ENCODE measurements at regions not wholly inside any gene's neighbourhood (a gene's known extent, or its start where the extent isn't known, plus 50 kb on each side); places are given as distances from the start of the nearest gene placed in this dataset.
"Not testable (repeated sequence)": the region's sequence is repeated elsewhere in the genome, so short reads cannot be mapped to it uniquely, and the experiment has no call there.

GRCh38 chr2:107721178-107721577 lies 105.5 kb upstream of the RGPD4 start:
- Histone ChIP-seq H3K27ac (ENCODE audit: low read depth) (no peak overlapping the region), H3K4me3 (ENCODE audit: low read depth, low read length) (no peak overlapping the region), H3K4me1 (ENCODE audit: insufficient read depth) (no peaks in the 10 kb centered on the region), H3K36me3 (ENCODE audit: insufficient read depth) (no peaks in the 10 kb centered on the region)
- WGBS: 76% methylated on average over 3 of the region's 3 CpGs
- no peak for DNase-seq (ENCODE audit: extremely low spot score)

- Histone ChIP-seq H3K36me3 (ENCODE audit: insufficient read depth) (no peaks in the 10 kb centered on the region), H3K4me1 (ENCODE audit: insufficient read depth) (no peaks in the 10 kb centered on the region), H3K4me3 (ENCODE audit: low read depth, low read length) (no peak overlapping the region), H3K27ac (ENCODE audit: low read depth) (no peak overlapping the region)
- WGBS: 67% methylated on average over 2 of the region's 2 CpGs
- DNase-seq (ENCODE audit: extremely low spot score): no peak
These were observed 105.1 kb upstream of the RGPD4 start for GRCh38 chr2:107721586-107721985.

GRCh38 chr2:107725824-107726223 lies 100.9 kb upstream of the RGPD4 start:
- not testable (repeated sequence) for H3K4me1 ChIP-seq (ENCODE audit: insufficient read depth); DNase-seq (ENCODE audit: extremely low spot score); H3K27ac ChIP-seq (ENCODE audit: low read depth); H3K36me3 ChIP-seq (ENCODE audit: insufficient read depth); H3K4me3 ChIP-seq (ENCODE audit: low read depth, low read length)
- WGBS: 97% methylated on average over 1 of the region's 1 CpG

- H3K4me1 ChIP-seq (ENCODE audit: insufficient read depth): no peaks in the 10 kb centered on the region
- no peak overlapping the region for H3K4me3 ChIP-seq (ENCODE audit: low read depth, low read length)
- H3K36me3 ChIP-seq (ENCODE audit: insufficient read depth): no peaks in the 10 kb centered on the region
- no peak overlapping the region for H3K27ac ChIP-seq (ENCODE audit: low read depth)
- DNase-seq (ENCODE audit: extremely low spot score): no peak
These were observed 99.4 kb upstream of the RGPD4 start for GRCh38 chr2:107727318-107727717.

- 68% methylated on average over 5 of the region's 5 CpGs for WGBS
- H3K4me1 ChIP-seq (ENCODE audit: insufficient read depth): no peaks in the 10 kb centered on the region
- H3K36me3 ChIP-seq (ENCODE audit: insufficient read depth): no peaks in the 10 kb centered on the region
- no peak for DNase-seq (ENCODE audit: extremely low spot score)
- no peak overlapping the region for H3K4me3 ChIP-seq (ENCODE audit: low read depth, low read length)
- no peak overlapping the region for H3K27ac ChIP-seq (ENCODE audit: low read depth)
These were observed 98.1 kb upstream of the RGPD4 start for GRCh38 chr2:107728586-107728985.

- no peak for DNase-seq (ENCODE audit: extremely low spot score)
- Histone ChIP-seq H3K36me3 (ENCODE audit: insufficient read depth) (no peaks in the 10 kb centered on the region), H3K4me1 (ENCODE audit: insufficient read depth) (no peaks in the 10 kb centered on the region), H3K4me3 (ENCODE audit: low read depth, low read length) (no peak overlapping the region), H3K27ac (ENCODE audit: low read depth) (no peak overlapping the region)
- 63% methylated on average over 3 of the region's 3 CpGs for WGBS
These were observed 97.3 kb upstream of the RGPD4 start for GRCh38 chr2:107729440-107729839.

GRCh38 chr2:107730898-107731297 lies 95.8 kb upstream of the RGPD4 start:
- H3K4me1 ChIP-seq (ENCODE audit: insufficient read depth): no peaks in the 10 kb centered on the region
- no peaks in the 10 kb centered on the region for H3K36me3 ChIP-seq (ENCODE audit: insufficient read depth)
- WGBS: 58% methylated on average over 2 of the region's 2 CpGs
- no peak for DNase-seq (ENCODE audit: extremely low spot score)
- H3K4me3 ChIP-seq (ENCODE audit: low read depth, low read length): no peak overlapping the region
- no peak overlapping the region for H3K27ac ChIP-seq (ENCODE audit: low read depth)

GRCh38 chr2:107731435-107731834 lies 95.3 kb upstream of the RGPD4 start:
- Histone ChIP-seq H3K27ac (ENCODE audit: low read depth) (no peak overlapping the region), H3K4me1 (ENCODE audit: insufficient read depth) (no peaks in the 10 kb centered on the region), H3K36me3 (ENCODE audit: insufficient read depth) (no peaks in the 10 kb centered on the region), H3K4me3 (ENCODE audit: low read depth, low read length) (no peak overlapping the region)
- no peak for DNase-seq (ENCODE audit: extremely low spot score)

- no peak overlapping the region for H3K27ac ChIP-seq (ENCODE audit: low read depth)
- WGBS: 82% methylated on average over 2 of the region's 2 CpGs
- DNase-seq (ENCODE audit: extremely low spot score): no peak
- no peaks in the 10 kb centered on the region for H3K4me1 ChIP-seq (ENCODE audit: insufficient read depth)
- no peak overlapping the region for H3K4me3 ChIP-seq (ENCODE audit: low read depth, low read length)
- no peaks in the 10 kb centered on the region for H3K36me3 ChIP-seq (ENCODE audit: insufficient read depth)
These were observed 91.5 kb upstream of the RGPD4 start for GRCh38 chr2:107735201-107735600.

- no peak overlapping the region for H3K27ac ChIP-seq (ENCODE audit: low read depth)
- no peak for DNase-seq (ENCODE audit: extremely low spot score)
- H3K4me1 ChIP-seq (ENCODE audit: insufficient read depth): no peaks in the 10 kb centered on the region
- no peak overlapping the region for H3K4me3 ChIP-seq (ENCODE audit: low read depth, low read length)
- H3K36me3 ChIP-seq (ENCODE audit: insufficient read depth): no peaks in the 10 kb centered on the region
These were observed 88.9 kb upstream of the RGPD4 start for GRCh38 chr2:107737756-107738155.

- Histone ChIP-seq H3K4me3 (ENCODE audit: low read depth, low read length) (no peak overlapping the region), H3K4me1 (ENCODE audit: insufficient read depth) (no peaks in the 10 kb centered on the region), H3K27ac (ENCODE audit: low read depth) (no peak overlapping the region), H3K36me3 (ENCODE audit: insufficient read depth) (no peaks in the 10 kb centered on the region)
- DNase-seq (ENCODE audit: extremely low spot score): peak; percentile 2
- 43% methylated on average over 4 of the region's 4 CpGs for WGBS
These were observed 88.4 kb upstream of the RGPD4 start for GRCh38 chr2:107738266-107738665.

- Histone ChIP-seq H3K36me3 (ENCODE audit: insufficient read depth) (no peaks in the 10 kb centered on the region), H3K4me1 (ENCODE audit: insufficient read depth) (no peaks in the 10 kb centered on the region), H3K4me3 (ENCODE audit: low read depth, low read length) (no peak overlapping the region), H3K27ac (ENCODE audit: low read depth) (no peak overlapping the region)
- DNase-seq (ENCODE audit: extremely low spot score): no peak
- WGBS: 71% methylated on average over 2 of the region's 2 CpGs
These were observed 86.4 kb upstream of the RGPD4 start for GRCh38 chr2:107740300-107740699.

- 93% methylated on average over 5 of the region's 5 CpGs for WGBS
- H3K4me3 ChIP-seq (ENCODE audit: low read depth, low read length): no peak overlapping the region
- no peak overlapping the region for H3K27ac ChIP-seq (ENCODE audit: low read depth)
- no peak for DNase-seq (ENCODE audit: extremely low spot score)
- H3K4me1 ChIP-seq (ENCODE audit: insufficient read depth): no peaks in the 10 kb centered on the region
- no peaks in the 10 kb centered on the region for H3K36me3 ChIP-seq (ENCODE audit: insufficient read depth)
These were observed 84.1 kb upstream of the RGPD4 start for GRCh38 chr2:107742460-107743027.

- no peak overlapping the region for H3K27ac ChIP-seq (ENCODE audit: low read depth)
- no peak for DNase-seq (ENCODE audit: extremely low spot score)
- 89% methylated on average over 5 of the region's 5 CpGs for WGBS
These were observed 83.4 kb upstream of the RGPD4 start for GRCh38 chr2:107743274-107743673.

GRCh38 chr2:107745100-107745499 lies 81.6 kb upstream of the RGPD4 start:
- Histone ChIP-seq H3K4me3 (ENCODE audit: low read depth, low read length) (no peak overlapping the region), H3K27ac (ENCODE audit: low read depth) (no peak overlapping the region), H3K36me3 (ENCODE audit: insufficient read depth) (no peaks in the 10 kb centered on the region), H3K4me1 (ENCODE audit: insufficient read depth) (no peaks in the 10 kb centered on the region)
- 84% methylated on average over 3 of the region's 3 CpGs for WGBS
- no peak for DNase-seq (ENCODE audit: extremely low spot score)

More at GRCh38 chr2:107743274-107743673, 83.4 kb upstream of the RGPD4 start:
- Histone ChIP-seq H3K36me3 (ENCODE audit: insufficient read depth) (no peaks in the 10 kb centered on the region), H3K4me3 (ENCODE audit: low read depth, low read length) (no peak overlapping the region), H3K4me1 (ENCODE audit: insufficient read depth) (no peaks in the 10 kb centered on the region)

Data from urinary bladder (tissue), 3 donors.